GM12878 (cell line): ENCODE measurements at regions not wholly inside any gene's neighbourhood (a gene's known extent, or its start where the extent isn't known, plus 50 kb on each side); places are given as distances from the start of the nearest gene placed in this dataset.

Experiments used
- ATAC-seq: fragments of 200-7000 bp; cut with Tn5 transposase; 3 replicates; pipeline ENCODE4 v1.9.1; 2020; ENCODE audit warnings: mild to moderate bottlenecking, moderate library complexity
- BruUV-seq: library from RNA; stranded (reverse); fragments of 400-500 nt; replicated peaks from 2 replicates; lab custom pipeline; 2021; lab: Mats Ljungman, UMichigan
- CTCF ChIA-PET: fragments of 300-600 bp; sonication (Branson Sonifier 250); formaldehyde crosslinking; extraction: SDS; loops from one replicate; lab custom pipeline; 2021; ENCODE audit warnings: inconsistent platforms; lab: Yijun Ruan, JAX
- POLR2A ChIA-PET: fragments of 350-600 bp; formaldehyde crosslinking; extraction: SDS; loops from one replicate; lab custom pipeline; 2021; ENCODE audit warnings: inconsistent platforms; lab: Charles Lee
- RAD21 ChIA-PET: fragments of 300-600 bp; sonication (Branson Sonifier 250); formaldehyde crosslinking; loops from one replicate; lab custom pipeline; 2023; ENCODE audit warnings: antibody characterized with exemption; ENCODE audit not compliant: unreplicated experiment; lab: Charles Lee
- SMC1A ChIA-PET: fragments of 300-600 bp; sonication (Branson Sonifier 250); formaldehyde crosslinking; loops from one replicate; lab custom pipeline; 2023; ENCODE audit not compliant: unreplicated experiment, uncharacterized antibody; lab: Charles Lee
- DNase-seq: peaks from one replicate; pipeline ENCODE4 v3.0.0-alpha.2; 2011; ENCODE audit warnings: low read depth, low spot score
- FAIRE-seq: peaks from 3 replicates; lab custom pipeline; 2011; peaks lifted over from hg19 to GRCh38; lab: Jason Lieb, UNC
- H2AFZ ChIP-seq: 2 replicates; pipeline ENCODE4 v1.6.0; 2011; ENCODE audit warnings: low read depth, low read length, control low read depth; ENCODE audit not compliant: control insufficient read depth
- H3K27ac ChIP-seq: 2 replicates; pipeline ENCODE4 v1.5.1; 2011; ENCODE audit warnings: control low read depth; ENCODE audit not compliant: control insufficient read depth, insufficient read depth
- H3K27me3 ChIP-seq, 2 experiments: replicated peaks in 1 of 2; 2 replicates each; pipeline versions ENCODE4 v1.6.0 to v1.6.1; 2011; ENCODE audit warnings: low read length in 1 of 2; ENCODE audit not compliant: control insufficient read depth in 2 of 2, insufficient read depth in 2 of 2
- H3K36me3 ChIP-seq, 2 experiments: 2 replicates each; pipeline ENCODE4 v1.5.1; 2011; ENCODE audit warnings: low read length in 1 of 2; ENCODE audit not compliant: control insufficient read depth in 2 of 2, insufficient read depth in 2 of 2
- H3K4me1 ChIP-seq: 2 replicates; pipeline ENCODE4 v1.6.1; 2011; ENCODE audit warnings: mild to moderate bottlenecking, low read length, moderate library complexity, mixed read lengths; ENCODE audit not compliant: control insufficient read depth, insufficient read depth
- H3K4me2 ChIP-seq: 2 replicates; pipeline ENCODE4 v1.6.0; 2011; ENCODE audit warnings: control low read depth; ENCODE audit not compliant: control insufficient read depth, insufficient read depth
- H3K4me3 ChIP-seq: fragments of 200-600 bp; sonication (generic); 2 replicates; pipeline ENCODE4 v1.5.1; 2016
- H3K79me2 ChIP-seq: 2 replicates; pipeline ENCODE4 v1.6.0; 2011; ENCODE audit warnings: low read length; ENCODE audit not compliant: control insufficient read depth, insufficient read depth
- H3K9ac ChIP-seq: 2 replicates; pipeline ENCODE4 v1.8.0; 2011; ENCODE audit warnings: low read length, control low read depth, mixed read lengths; ENCODE audit not compliant: control insufficient read depth, insufficient read depth
- H3K9me3 ChIP-seq: replicated peaks from 3 replicates; pipeline ENCODE4 v1.5.1; 2011; ENCODE audit warnings: mild to moderate bottlenecking, low read length; ENCODE audit not compliant: control insufficient read depth, insufficient read depth
- H4K20me1 ChIP-seq: 2 replicates; pipeline ENCODE4 v1.6.0; 2011; ENCODE audit not compliant: control insufficient read depth, insufficient read depth
- BACH1 ChIP-seq: fragments of 450-650 bp; IDR thresholded peaks from 2 replicates; pipeline ENCODE4 v1.6.1; 2017; ENCODE audit warnings: mild to moderate bottlenecking, borderline replicate concordance
- CHD1 ChIP-seq: IDR thresholded peaks from 2 replicates; pipeline ENCODE4 v1.6.1; 2012; ENCODE audit warnings: low read depth, low read length, improper control_type of control experiment
- EGR1 ChIP-seq, 2 experiments: IDR thresholded peaks; 1 replicate in 1 of 2; 2 replicates in 1 of 2; pipeline ENCODE4 v1.6.1; 2011 to 2012; ENCODE audit warnings: low read depth in 2 of 2, low read length in 2 of 2, borderline replicate concordance in 1 of 2, mild to moderate bottlenecking in 1 of 2, moderate library complexity in 1 of 2
- ESRRA ChIP-seq: IDR thresholded peaks from 2 replicates; pipeline ENCODE4 v1.6.1; 2012; ENCODE audit warnings: mild to moderate bottlenecking, low read length, improper control_type of control experiment
- FOXK2 ChIP-seq: fragments of 450-650 bp; IDR thresholded peaks from 2 replicates; pipeline ENCODE4 v1.6.1; 2017; ENCODE audit warnings: mild to moderate bottlenecking, moderate library complexity
- IKZF2 ChIP-seq, 2 experiments: fragments of 450-650 bp; IDR thresholded peaks; 2 replicates each; pipeline ENCODE4 v1.6.1; 2017; ENCODE audit warnings: mild to moderate bottlenecking in 2 of 2, moderate library complexity in 2 of 2
- JUND ChIP-seq: IDR thresholded peaks from 2 replicates; pipeline ENCODE4 v1.6.1; 2012; ENCODE audit warnings: low read depth, mild to moderate bottlenecking, low read length, improper control_type of control experiment, moderate library complexity
- NFXL1 ChIP-seq: fragments of 450-650 bp; IDR thresholded peaks from 2 replicates; pipeline ENCODE4 v1.6.1; 2017; ENCODE audit warnings: antibody characterized with exemption, mild to moderate bottlenecking, borderline replicate concordance
- PAX5 ChIP-seq: IDR thresholded peaks from 2 replicates; pipeline ENCODE4 v1.6.1; 2011; ENCODE audit warnings: low read depth, low read length, borderline replicate concordance
- POU2F2 ChIP-seq: IDR thresholded peaks from 3 replicates; pipeline ENCODE4 v1.6.1; 2011; ENCODE audit warnings: low read depth, mild to moderate bottlenecking, low read length, borderline replicate concordance
- SMARCA5 ChIP-seq: fragments of 450-650 bp; IDR thresholded peaks from 2 replicates; pipeline ENCODE4 v1.6.1; 2017; ENCODE audit warnings: mild to moderate bottlenecking
- SPI1 ChIP-seq: IDR thresholded peaks from 2 replicates; pipeline ENCODE4 v1.6.1; 2011; ENCODE audit warnings: low read depth, mild to moderate bottlenecking, low read length, moderate library complexity, borderline replicate concordance; ENCODE audit not compliant: insufficient read depth
- ZNF24 ChIP-seq: fragments of 450-650 bp; IDR thresholded peaks from 2 replicates; pipeline ENCODE4 v1.6.1; 2017; ENCODE audit warnings: antibody characterized with exemption, mild to moderate bottlenecking
- ZNF274 ChIP-seq: IDR thresholded peaks from one replicate; pipeline ENCODE4 v1.8.0; 2011; ENCODE audit not compliant: insufficient read length, insufficient read depth
- WGBS: methylation state at CpG from one replicate; pipeline ENCODE4 v1.1.6; 2016; ENCODE audit warnings: low lambda C conversion rate; ENCODE audit not compliant: insufficient replicate concordance, insufficient coverage; ENCODE audit errors: missing lambda C conversion rate; 5-methylcytosine and 5-hydroxymethylcytosine counted together
- in situ Hi-C: fragments of 300-500 bp; cut with MboI; formaldehyde crosslinking; loops from 9 replicates; pipeline ENCODE4 v1.14.3; 2018; ENCODE audit warnings: mixed read lengths
- intact Hi-C: fragments of 100-400 bp; cut with micrococcal nuclease; formaldehyde crosslinking; loops from one replicate; pipeline ENCODE4 v1.14.2; 2022; ENCODE audit not compliant: unreplicated experiment

- no peak for ATAC-seq
- no peak for DNase-seq
- Histone ChIP-seq H3K4me3 (no peak overlapping the region), H3K4me2 (no peak overlapping the region), H3K79me2 (no peaks in the 10 kb centered on the region), H3K9ac (no peak overlapping the region), H2AFZ (no peak overlapping the region), H3K9me3 (no peaks in the 10 kb centered on the region), H3K27ac (no peak overlapping the region), H3K4me1 (no peaks in the 10 kb centered on the region), H3K27me3 (no peaks in the 10 kb centered on the region), H4K20me1 (no peaks in the 10 kb centered on the region), H3K36me3 (no peaks in the 10 kb centered on the region)
- 22% methylated on average over 10 of the region's 10 CpGs for WGBS
- POLR2A ChIA-PET: no interaction called here
- RAD21 ChIA-PET: no interaction called here
- no peak for FAIRE-seq
- CTCF ChIA-PET: no interaction called here
- intact Hi-C loops: no loop called here
- in situ Hi-C loops: no loop called here
- TF ChIP-seq SMARCA5 (no peak), ZNF274 (no peak), JUND (no peak), POU2F2 (no peak), ESRRA (no peak), IKZF2 (IDR thresholded peaks at IDR 0.05) (no peak), NFXL1 (no peak), SPI1 (no peak), CHD1 (no peak), PAX5 (no peak), EGR1 (IDR thresholded peaks at IDR 0.05; ENCODE audit: borderline replicate concordance in 1 of 2, low read depth in 2 of 2, low read length in 2 of 2) (no peak), FOXK2 (no peak), BACH1 (no peak), ZNF24 (no peak)
- SMC1A ChIA-PET: no interaction called here
- no TSS peak for BruUV-seq
Observed at GRCh38 chr1:17885663-17886320, 130.7 kb downstream of the ACTL8 start.
